ENCODE measurements at regions not wholly inside any gene's neighbourhood (a gene's known extent, or its start where the extent isn't known, plus 50 kb on each side); places are given as distances from the start of the nearest gene placed in this dataset.

GRCh38 chr3:166005126-166005525, 167.9 kb upstream of the BCHE start:
- no peaks in the 10 kb centered on the region for H3K79me2 ChIP-seq (ENCODE audit: insufficient read depth, low read length)
- H3K27ac ChIP-seq (ENCODE audit: extremely low read length, insufficient read depth, low read length) = no peak overlapping the region
- intact Hi-C loops (cut with micrococcal nuclease; ENCODE audit: unreplicated experiment) = no loop called here
- no peaks in the 10 kb centered on the region for H4K20me1 ChIP-seq (ENCODE audit: insufficient read depth, low read length)
- no peaks in the 10 kb centered on the region for H3K27me3 ChIP-seq (ENCODE audit: control insufficient read depth in 1 of 2, insufficient read depth in 2 of 2, low read length in 2 of 2)
- ChIA-PET CTCF (ENCODE audit: low intra/inter-chr PET ratio, low total read pairs) (no interaction called here), POLR2A (no interaction called here)
- no peaks in the 10 kb centered on the region for H3K4me1 ChIP-seq (ENCODE audit: insufficient read depth, low read length)
- no peak overlapping the region for H3K4me3 ChIP-seq (replicated peaks in 1 of 3; ENCODE audit: insufficient read depth in 1 of 3, low read depth in 2 of 3, low read length in 3 of 3)
- in situ Hi-C loops (cut with HindIII; ENCODE audit: extremely low pct_ligation_motif_present, low pct_unique_long_range_greater_than_20kb) = loop anchor here (25.0 kb wide), 1 partner anchor 1032 kb away; no protein-coding TSS in a partner anchor
- TF ChIP-seq ZNF629 (CRISPR knock-in tag; conservative IDR thresholded peaks at IDR 0.05) (no peak), FUBP1 (CRISPR knock-in tag; IDR thresholded peaks at IDR 0.05; ENCODE audit: borderline replicate concordance) (no peak), ZBTB2 (CRISPR knock-in tag; IDR thresholded peaks at IDR 0.05; ENCODE audit: low read depth) (no peak), ZNF556 (CRISPR knock-in tag; IDR thresholded peaks at IDR 0.05; ENCODE audit: borderline replicate concordance) (no peak), DMTF1 (CRISPR knock-in tag; IDR thresholded peaks at IDR 0.05) (no peak)
- H2AFZ ChIP-seq (ENCODE audit: low read length) = no peak overlapping the region
- no TSS peak for BruUV-seq (replicated peaks)
- FAIRE-seq (no peak), DNase-seq (ENCODE audit: low spot score) (no peak), ATAC-seq (no peak)
- WGBS (ENCODE audit: low lambda C conversion rate) = 95% methylated on average over 1 of the region's 1 CpG
- no peaks in the 10 kb centered on the region for H3K9me3 ChIP-seq (ENCODE audit: low read length)
- no peaks in the 10 kb centered on the region for H3K36me3 ChIP-seq (replicated peaks in 1 of 2; ENCODE audit: control insufficient read depth in 1 of 2, insufficient read depth in 2 of 2, low read length in 2 of 2)
- no peak overlapping the region for H3K4me2 ChIP-seq (ENCODE audit: low read depth, low read length)
- H3K9ac ChIP-seq (ENCODE audit: insufficient read depth, low read depth, low read length) = no peak overlapping the region

Measured in HepG2 (cell line).